ENCODE measurements at regions not wholly inside any gene's neighbourhood (a gene's known extent, or its start where the extent isn't known, plus 50 kb on each side); places are given as distances from the start of the nearest gene placed in this dataset.
"Not testable (repeated sequence)": the region's sequence is repeated elsewhere in the genome, so short reads cannot be mapped to it uniquely, and the experiment has no call there.

DNA sequence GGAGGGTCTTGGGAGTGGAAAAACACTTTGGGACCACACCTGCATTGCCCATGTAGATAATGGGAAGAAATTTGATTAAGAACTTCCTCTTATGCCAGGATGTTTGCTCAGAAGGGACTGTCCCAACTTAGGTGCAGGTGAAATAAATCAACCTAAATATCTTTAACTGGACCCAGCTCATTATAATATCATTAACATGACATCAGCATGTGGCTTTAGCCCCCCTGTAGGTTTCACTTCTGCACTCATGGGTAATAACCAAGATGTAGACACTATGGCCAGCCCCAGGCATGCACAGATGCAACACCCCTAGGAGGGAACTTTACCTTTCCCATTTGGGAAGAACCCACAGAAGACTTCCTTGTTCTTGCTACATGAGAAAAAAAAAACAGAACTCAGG is 227.4 kb upstream of the ZNF804A start:
- Histone ChIP-seq H3K79me2 (ENCODE audit: control insufficient read depth, insufficient read depth, low read length, unreplicated experiment) (no peaks in the 10 kb centered on the region), H3K4me3 (ENCODE audit: low read depth, low read length) (no peak overlapping the region), H3K4me1 (ENCODE audit: control insufficient read depth, insufficient read depth, low read length, unreplicated experiment) (no peaks in the 10 kb centered on the region), H3K36me3 (ENCODE audit: insufficient read depth, low read length) (no peaks in the 10 kb centered on the region), H2AFZ (ENCODE audit: low read length, unreplicated experiment) (no peak overlapping the region), H3K27ac (ENCODE audit: low read depth, low read length) (no peak overlapping the region), H3K27me3 (ENCODE audit: insufficient read depth, low read length) (no peaks in the 10 kb centered on the region)

DNA sequence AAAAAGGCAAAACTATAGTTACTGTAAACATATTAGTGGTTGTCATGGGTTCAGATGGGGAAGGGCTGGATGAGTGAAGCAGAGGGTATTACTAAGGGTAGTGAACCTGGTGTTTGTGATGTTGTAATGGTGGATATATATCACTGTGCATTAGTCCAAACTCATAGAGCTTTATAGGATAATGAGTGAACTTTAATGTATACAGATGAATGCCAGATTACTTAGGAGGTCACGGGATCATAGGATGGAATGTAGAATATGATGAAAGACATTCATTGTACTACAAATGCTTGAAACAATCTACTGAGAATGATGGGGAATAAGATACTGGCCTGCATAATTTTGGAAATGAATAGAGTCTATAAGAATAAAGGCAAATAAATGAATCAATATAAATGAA is 226.7 kb upstream of the ZNF804A start:
- Histone ChIP-seq H3K36me3 (ENCODE audit: insufficient read depth, low read length) (no peaks in the 10 kb centered on the region), H3K4me3 (ENCODE audit: low read depth, low read length) (no peak overlapping the region), H3K79me2 (ENCODE audit: control insufficient read depth, insufficient read depth, low read length, unreplicated experiment) (no peaks in the 10 kb centered on the region), H3K27ac (ENCODE audit: low read depth, low read length) (no peak overlapping the region), H2AFZ (ENCODE audit: low read length, unreplicated experiment) (no peak overlapping the region), H3K4me1 (ENCODE audit: control insufficient read depth, insufficient read depth, low read length, unreplicated experiment) (no peaks in the 10 kb centered on the region), H3K27me3 (ENCODE audit: insufficient read depth, low read length) (no peaks in the 10 kb centered on the region)

GRCh38 chr2:184372484-184372883 is 225.8 kb upstream of the ZNF804A start:
- H3K4me3 ChIP-seq (ENCODE audit: low read depth, low read length), result no peak overlapping the region
- H3K36me3 ChIP-seq (ENCODE audit: insufficient read depth, low read length), result no peaks in the 10 kb centered on the region
- H3K4me1 ChIP-seq (ENCODE audit: control insufficient read depth, insufficient read depth, low read length, unreplicated experiment), result no peaks in the 10 kb centered on the region
- H2AFZ ChIP-seq (ENCODE audit: low read length, unreplicated experiment), result no peak overlapping the region
- H3K27ac ChIP-seq (ENCODE audit: low read depth, low read length), result no peak overlapping the region
- H3K27me3 ChIP-seq (ENCODE audit: insufficient read depth, low read length), result no peaks in the 10 kb centered on the region
- no peaks in the 10 kb centered on the region for H3K79me2 ChIP-seq (ENCODE audit: control insufficient read depth, insufficient read depth, low read length, unreplicated experiment)

- Histone ChIP-seq H3K79me2 (ENCODE audit: control insufficient read depth, insufficient read depth, low read length, unreplicated experiment) (no peaks in the 10 kb centered on the region), H3K27me3 (ENCODE audit: insufficient read depth, low read length) (no peaks in the 10 kb centered on the region), H3K4me1 (ENCODE audit: control insufficient read depth, insufficient read depth, low read length, unreplicated experiment) (no peaks in the 10 kb centered on the region), H3K27ac (ENCODE audit: low read depth, low read length) (no peak overlapping the region), H2AFZ (ENCODE audit: low read length, unreplicated experiment) (no peak overlapping the region), H3K36me3 (ENCODE audit: insufficient read depth, low read length) (no peaks in the 10 kb centered on the region), H3K4me3 (ENCODE audit: low read depth, low read length) (no peak overlapping the region)
Measured at GRCh38 chr2:184394642-184395041, 203.7 kb upstream of the ZNF804A start.

GRCh38 chr2:184402381-184402780 is 195.9 kb upstream of the ZNF804A start:
- no peak overlapping the region for H3K27ac ChIP-seq (ENCODE audit: low read depth, low read length)
- no peaks in the 10 kb centered on the region for H3K36me3 ChIP-seq (ENCODE audit: insufficient read depth, low read length)
- no peak overlapping the region for H3K4me3 ChIP-seq (ENCODE audit: low read depth, low read length)
- H2AFZ ChIP-seq (ENCODE audit: low read length, unreplicated experiment), result no peak overlapping the region
- no peaks in the 10 kb centered on the region for H3K27me3 ChIP-seq (ENCODE audit: insufficient read depth, low read length)
- H3K79me2 ChIP-seq (ENCODE audit: control insufficient read depth, insufficient read depth, low read length, unreplicated experiment), result no peaks in the 10 kb centered on the region
- no peaks in the 10 kb centered on the region for H3K4me1 ChIP-seq (ENCODE audit: control insufficient read depth, insufficient read depth, low read length, unreplicated experiment)

- not testable (repeated sequence) for H3K79me2 ChIP-seq (ENCODE audit: control insufficient read depth, insufficient read depth, low read length, unreplicated experiment); H3K27me3 ChIP-seq (ENCODE audit: insufficient read depth, low read length); H3K4me1 ChIP-seq (ENCODE audit: control insufficient read depth, insufficient read depth, low read length, unreplicated experiment); H2AFZ ChIP-seq (ENCODE audit: low read length, unreplicated experiment); H3K4me3 ChIP-seq (ENCODE audit: low read depth, low read length); H3K36me3 ChIP-seq (ENCODE audit: insufficient read depth, low read length); H3K27ac ChIP-seq (ENCODE audit: low read depth, low read length)
Measured at GRCh38 chr2:184407041-184407630, 191.2 kb upstream of the ZNF804A start.

- H3K27ac ChIP-seq (ENCODE audit: low read depth, low read length), result no peak overlapping the region
- no peaks in the 10 kb centered on the region for H3K27me3 ChIP-seq (ENCODE audit: insufficient read depth, low read length)
- no peaks in the 10 kb centered on the region for H3K4me1 ChIP-seq (ENCODE audit: control insufficient read depth, insufficient read depth, low read length, unreplicated experiment)
- no peak overlapping the region for H2AFZ ChIP-seq (ENCODE audit: low read length, unreplicated experiment)
- no peaks in the 10 kb centered on the region for H3K36me3 ChIP-seq (ENCODE audit: insufficient read depth, low read length)
- no peak overlapping the region for H3K4me3 ChIP-seq (ENCODE audit: low read depth, low read length)
- H3K79me2 ChIP-seq (ENCODE audit: control insufficient read depth, insufficient read depth, low read length, unreplicated experiment), result no peaks in the 10 kb centered on the region
Measured at GRCh38 chr2:184410160-184410559, 188.2 kb upstream of the ZNF804A start.

DNA sequence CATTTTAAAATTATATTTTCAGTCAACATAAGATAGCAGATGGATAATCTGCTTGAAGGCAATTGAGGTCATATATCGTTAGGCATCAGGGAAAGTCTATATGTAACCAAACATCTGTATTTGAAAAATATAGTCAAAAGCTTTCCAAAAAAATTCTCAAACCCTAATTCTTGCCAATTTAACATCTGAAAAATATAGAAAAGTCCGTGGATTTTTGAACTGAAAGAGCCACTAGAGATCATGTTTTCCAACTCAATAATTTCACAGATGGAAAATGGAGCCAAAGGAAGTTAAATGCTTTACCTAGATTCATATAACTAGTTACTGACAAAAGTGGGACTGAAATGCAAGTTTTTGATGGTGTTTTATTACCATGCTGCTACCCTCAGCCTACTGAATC is 185.1 kb upstream of the ZNF804A start:
- Histone ChIP-seq H3K4me3 (ENCODE audit: low read depth, low read length) (no peak overlapping the region), H3K36me3 (ENCODE audit: insufficient read depth, low read length) (no peaks in the 10 kb centered on the region), H3K27me3 (ENCODE audit: insufficient read depth, low read length) (no peaks in the 10 kb centered on the region), H3K79me2 (ENCODE audit: control insufficient read depth, insufficient read depth, low read length, unreplicated experiment) (no peaks in the 10 kb centered on the region), H3K4me1 (ENCODE audit: control insufficient read depth, insufficient read depth, low read length, unreplicated experiment) (no peaks in the 10 kb centered on the region), H2AFZ (ENCODE audit: low read length, unreplicated experiment) (no peak overlapping the region), H3K27ac (ENCODE audit: low read depth, low read length) (no peak overlapping the region)

DNA sequence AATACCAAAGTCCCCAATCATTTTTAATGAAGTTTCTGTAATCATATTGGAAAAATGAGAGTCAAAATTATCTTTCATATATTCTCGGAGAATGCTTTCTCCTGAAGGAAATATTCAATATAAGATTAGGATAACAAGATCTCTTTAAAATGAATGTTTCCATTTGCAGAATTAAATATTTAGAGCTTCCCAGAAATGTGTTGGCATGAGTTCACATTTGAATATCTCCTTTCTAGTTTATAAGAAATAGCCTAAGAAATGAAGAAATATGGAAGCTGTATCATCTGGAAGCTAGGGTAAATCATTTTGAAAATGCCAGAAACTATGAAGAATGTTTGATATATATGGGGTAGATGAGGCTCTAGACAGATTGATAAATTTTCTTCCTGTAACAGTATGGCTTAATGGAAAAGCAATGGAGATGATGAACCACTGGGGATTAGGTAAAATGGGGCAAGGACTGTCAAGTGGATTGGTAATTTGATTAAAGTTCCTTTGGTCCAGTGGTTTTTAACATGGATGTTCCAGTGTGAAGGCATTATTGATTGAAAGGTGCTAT is 184.6 kb upstream of the ZNF804A start:
- H3K4me3 ChIP-seq (ENCODE audit: low read depth, low read length), result no peak overlapping the region
- H3K79me2 ChIP-seq (ENCODE audit: control insufficient read depth, insufficient read depth, low read length, unreplicated experiment), result no peaks in the 10 kb centered on the region
- no peaks in the 10 kb centered on the region for H3K27me3 ChIP-seq (ENCODE audit: insufficient read depth, low read length)
- H3K36me3 ChIP-seq (ENCODE audit: insufficient read depth, low read length), result no peaks in the 10 kb centered on the region
- H3K27ac ChIP-seq (ENCODE audit: low read depth, low read length), result no peak overlapping the region
- no peaks in the 10 kb centered on the region for H3K4me1 ChIP-seq (ENCODE audit: control insufficient read depth, insufficient read depth, low read length, unreplicated experiment)
- H2AFZ ChIP-seq (ENCODE audit: low read length, unreplicated experiment), result no peak overlapping the region

DNA sequence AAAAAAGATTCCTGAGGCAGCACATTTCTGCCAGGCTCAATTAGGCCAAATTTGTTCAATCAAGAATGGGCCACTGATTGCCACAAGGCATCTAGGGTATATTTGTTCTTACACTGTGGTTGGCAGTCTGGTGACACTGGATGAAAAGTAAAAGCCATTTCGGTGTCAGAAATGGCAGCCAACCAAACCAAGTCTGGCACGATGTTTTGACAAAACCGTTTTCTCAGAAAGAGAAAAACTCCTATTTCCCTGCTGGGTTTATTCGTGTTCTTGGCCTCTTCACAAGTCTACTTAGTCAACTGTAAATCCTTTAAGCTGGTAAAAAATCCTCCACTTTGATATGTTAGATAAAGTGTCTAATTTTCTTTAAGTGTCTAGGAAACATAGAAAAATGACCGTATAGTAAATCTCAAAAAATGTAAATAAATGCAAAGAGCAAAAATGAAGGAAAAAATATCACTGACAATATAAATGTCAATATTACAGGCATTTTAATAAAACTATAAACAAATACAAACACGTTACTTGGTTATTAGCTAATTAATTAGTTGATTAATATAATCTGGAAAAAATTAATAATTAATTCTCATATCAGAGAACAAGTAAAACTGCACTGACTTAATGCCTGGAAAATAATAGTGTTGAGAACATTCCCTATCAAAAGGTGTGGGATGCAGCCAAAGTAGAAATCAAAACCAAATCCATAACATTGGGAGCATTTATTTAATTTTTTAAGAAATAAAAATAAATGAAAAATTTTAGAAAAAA is 182.0 kb upstream of the ZNF804A start:
- no peak overlapping the region for H3K27ac ChIP-seq (ENCODE audit: low read depth, low read length)
- no peaks in the 10 kb centered on the region for H3K36me3 ChIP-seq (ENCODE audit: insufficient read depth, low read length)
- H3K27me3 ChIP-seq (ENCODE audit: insufficient read depth, low read length), result no peaks in the 10 kb centered on the region
- no peaks in the 10 kb centered on the region for H3K79me2 ChIP-seq (ENCODE audit: control insufficient read depth, insufficient read depth, low read length, unreplicated experiment)
- no peak overlapping the region for H3K4me3 ChIP-seq (ENCODE audit: low read depth, low read length)
- H3K4me1 ChIP-seq (ENCODE audit: control insufficient read depth, insufficient read depth, low read length, unreplicated experiment), result no peaks in the 10 kb centered on the region
- H2AFZ ChIP-seq (ENCODE audit: low read length, unreplicated experiment), result no peak overlapping the region

GRCh38 chr2:184419744-184420143 is 178.6 kb upstream of the ZNF804A start:
- Histone ChIP-seq H3K79me2 (ENCODE audit: control insufficient read depth, insufficient read depth, low read length, unreplicated experiment) (no peaks in the 10 kb centered on the region), H3K27me3 (ENCODE audit: insufficient read depth, low read length) (no peaks in the 10 kb centered on the region), H2AFZ (ENCODE audit: low read length, unreplicated experiment) (no peak overlapping the region), H3K4me3 (ENCODE audit: low read depth, low read length) (no peak overlapping the region), H3K4me1 (ENCODE audit: control insufficient read depth, insufficient read depth, low read length, unreplicated experiment) (no peaks in the 10 kb centered on the region), H3K27ac (ENCODE audit: low read depth, low read length) (no peak overlapping the region), H3K36me3 (ENCODE audit: insufficient read depth, low read length) (no peaks in the 10 kb centered on the region)

All from ACC112 (cell line).